Tibial nerve (tissue), 4 donors: ENCODE measurements at regions not wholly inside any gene's neighbourhood (a gene's known extent, or its start where the extent isn't known, plus 50 kb on each side); places are given as distances from the start of the nearest gene placed in this dataset.
"Not testable (repeated sequence)": the region's sequence is repeated elsewhere in the genome, so short reads cannot be mapped to it uniquely, and the experiment has no call there.

Experiments
- DNase-seq, 2 donors: peaks; one replicate each; pipeline ENCODE4 v3.0.0-alpha.2; 2019; ENCODE audit warnings: low spot score in 2 of 2
- H3K27ac ChIP-seq, 4 donors: fragments of 200-600 bp; sonication (generic) in 3 of 4; one replicate each; pipeline ENCODE4 v1.5.1; 2017 to 2019; ENCODE audit warnings: mild to moderate bottlenecking in 1 of 4
- H3K27me3 ChIP-seq, 2 donors: fragments of 200-600 bp; sonication (generic) in 1 of 2; one replicate each; pipeline versions ENCODE4 v1.5.1 to v1.6.0; 2017 to 2019
- H3K36me3 ChIP-seq, 3 donors: fragments of 200-600 bp; sonication (generic); one replicate each; pipeline ENCODE4 v1.5.1; 2018 to 2019
- H3K4me1 ChIP-seq, 4 donors: fragments of 200-600 bp; sonication (generic) in 3 of 4; one replicate each; pipeline ENCODE4 v1.5.1; 2017 to 2019
- H3K4me3 ChIP-seq, 4 donors: fragments of 200-600 bp; sonication (generic) in 3 of 4; one replicate each; pipeline ENCODE4 v1.5.1; 2017 to 2019; ENCODE audit warnings: mild to moderate bottlenecking in 1 of 4, moderate library complexity in 1 of 4
- H3K9me3 ChIP-seq, 4 donors: fragments of 200-600 bp; sonication (generic) in 3 of 4; one replicate each; pipeline ENCODE4 v1.5.1; 2017 to 2019
- CTCF ChIP-seq, 5 experiments: fragments of 200-600 bp in 3 of 5; fragments of 450-650 bp in 2 of 5; sonication (generic) in 3 of 5; IDR thresholded peaks; one replicate each; pipeline ENCODE4 v1.5.1; 2016 to 2019; ENCODE audit warnings: antibody characterized with exemption in 5 of 5, mild to moderate bottlenecking in 3 of 5, moderate library complexity in 2 of 5
- EP300 ChIP-seq, 2 donors: sonication (generic); formaldehyde crosslinking; IDR thresholded peaks; one replicate each; pipeline ENCODE4 v1.6.1; 2017; ENCODE audit warnings: antibody characterized with exemption in 2 of 2, mild to moderate bottlenecking in 1 of 2
- POLR2A ChIP-seq, 2 donors: fragments of 450-650 bp; IDR thresholded peaks; one replicate each; pipeline ENCODE4 v1.6.1; 2017; ENCODE audit warnings: antibody characterized with exemption in 2 of 2, mild to moderate bottlenecking in 2 of 2, moderate library complexity in 2 of 2
- WGBS, 2 donors: methylation state at CpG; one replicate each; pipeline ENCODE4 v1.1.5; 2018; 5-methylcytosine and 5-hydroxymethylcytosine counted together

- Histone ChIP-seq H3K36me3 (no peaks in the 10 kb centered on the region), H3K27ac (no peak overlapping the region), H3K27me3 (no peaks in the 10 kb centered on the region), H3K4me1 (peaks cover 0 to 12% (median 0%) of the 10 kb centered on the region in 4 donors), H3K9me3 (no peaks in the 10 kb centered on the region), H3K4me3 (no peak overlapping the region)
- no peak for TF ChIP-seq CTCF (IDR thresholded peaks at IDR 0.05)
- TF ChIP-seq POLR2A (IDR thresholded peaks at IDR 0.05), result no peak
- no peak for TF ChIP-seq EP300 (IDR thresholded peaks at IDR 0.05)
- WGBS, 2 donors, result 50 to 52% methylated on average over 9 of the region's 9 CpGs
- no peak for DNase-seq
Measured at GRCh38 chr7:65453341-65454030, 79.8 kb downstream of the ZNF92 start.

GRCh38 chr7:65454469-65454868, 80.8 kb downstream of the ZNF92 start:
- no peaks in the 10 kb centered on the region for H3K36me3 ChIP-seq
- peaks cover 0 to 4% (median 0%) of the 10 kb centered on the region in 4 donors for H3K4me1 ChIP-seq
- DNase-seq, result no peak
- no peak overlapping the region for H3K4me3 ChIP-seq
- TF ChIP-seq POLR2A (IDR thresholded peaks at IDR 0.05), result no peak
- no peak for TF ChIP-seq CTCF (IDR thresholded peaks at IDR 0.05)
- TF ChIP-seq EP300 (IDR thresholded peaks at IDR 0.05), result no peak
- H3K27me3 ChIP-seq, result no peaks in the 10 kb centered on the region
- no peaks in the 10 kb centered on the region for H3K9me3 ChIP-seq
- no peak overlapping the region for H3K27ac ChIP-seq

- WGBS, 2 donors, result 71 to 77% methylated on average over 4 of the region's 4 CpGs
- not testable (repeated sequence) for H3K4me3 ChIP-seq, H3K27me3 ChIP-seq, H3K36me3 ChIP-seq, H3K27ac ChIP-seq, H3K9me3 ChIP-seq, H3K4me1 ChIP-seq, DNase-seq
Measured at GRCh38 chr7:65455050-65455449, 81.4 kb downstream of the ZNF92 start.

GRCh38 chr7:65457705-65458104, 84.0 kb downstream of the ZNF92 start:
- no peak for DNase-seq
- H3K27ac ChIP-seq, result no peak overlapping the region
- no peaks in the 10 kb centered on the region for H3K36me3 ChIP-seq
- H3K4me3 ChIP-seq, result no peak overlapping the region
- H3K27me3 ChIP-seq, result peaks cover 0 to 2% of the 10 kb centered on the region in 2 donors
- WGBS, 2 donors, result 85 to 87% methylated on average over 5 of the region's 5 CpGs
- H3K9me3 ChIP-seq, result no peaks in the 10 kb centered on the region
- no peak for TF ChIP-seq EP300 (IDR thresholded peaks at IDR 0.05)
- TF ChIP-seq POLR2A (IDR thresholded peaks at IDR 0.05), result no peak
- TF ChIP-seq CTCF (IDR thresholded peaks at IDR 0.05), result no peak
- no peaks in the 10 kb centered on the region for H3K4me1 ChIP-seq

GRCh38 chr7:65459438-65459837, 85.8 kb downstream of the ZNF92 start:
- no peaks in the 10 kb centered on the region for H3K36me3 ChIP-seq
- WGBS, 2 donors, result 69 to 74% methylated on average over 4 of the region's 4 CpGs

More at GRCh38 chr7:65459438-65459837, 85.8 kb downstream of the ZNF92 start:
- TF ChIP-seq EP300 (IDR thresholded peaks at IDR 0.05) (no peak), CTCF (IDR thresholded peaks at IDR 0.05) (no peak), POLR2A (IDR thresholded peaks at IDR 0.05) (no peak)
- no peak for DNase-seq
- Histone ChIP-seq H3K9me3 (no peaks in the 10 kb centered on the region), H3K4me3 (no peak overlapping the region), H3K27ac (no peak overlapping the region), H3K4me1 (no peaks in the 10 kb centered on the region), H3K27me3 (peaks cover 0 to 2% of the 10 kb centered on the region in 2 donors)
